NCI-H1417 (cell line): ENCODE measurements at regions not wholly inside any gene's neighbourhood (a gene's known extent, or its start where the extent isn't known, plus 50 kb on each side); places are given as distances from the start of the nearest gene placed in this dataset.
"Not testable (repeated sequence)": the region's sequence is repeated elsewhere in the genome, so short reads cannot be mapped to it uniquely, and the experiment has no call there.

Experiments used
- DNase-seq, 3 experiments: peaks; one replicate each; lab custom pipeline; 2025; lab: John Stamatoyannopoulos, UW

GRCh38 chr1:100791586-100791985 lies 72.0 kb downstream of the VCAM1 start:
- no peak for DNase-seq

GRCh38 chr1:100793659-100794058 lies 74.1 kb downstream of the VCAM1 start:
- DNase-seq: peak in 2 of 3 experiments; percentile 31 to 67

- DNase-seq: peak in 2 of 3 experiments; percentile 15 to 70
Measured at GRCh38 chr1:100794748-100795645, 75.5 kb downstream of the VCAM1 start.

GRCh38 chr1:100795646-100795985 lies 76.1 kb downstream of the VCAM1 start:
- peak in 1 of 3 experiments; percentile 9 for DNase-seq

GRCh38 chr1:100796046-100796445 lies 76.5 kb downstream of the VCAM1 start:
- no peak for DNase-seq

- no peak for DNase-seq
Measured at GRCh38 chr1:100799548-100799947, 80.0 kb downstream of the VCAM1 start.

GRCh38 chr1:100799954-100800612 lies 80.5 kb downstream of the VCAM1 start:
- DNase-seq: no peak

GRCh38 chr1:100801256-100801655 lies 81.7 kb downstream of the VCAM1 start:
- not testable (repeated sequence) for DNase-seq

GRCh38 chr1:100803280-100803679 lies 83.7 kb downstream of the VCAM1 start:
- not testable (repeated sequence) for DNase-seq

GRCh38 chr1:100806601-100807000 lies 87.1 kb downstream of the VCAM1 start:
- no peak for DNase-seq

GRCh38 chr1:100810360-100810759 lies 84.3 kb downstream of the EXTL2 start:
- DNase-seq: no peak

GRCh38 chr1:100811808-100812207 lies 82.8 kb downstream of the EXTL2 start:
- no peak for DNase-seq

- not testable (repeated sequence) for DNase-seq
Measured at GRCh38 chr1:100814938-100815337, 79.7 kb downstream of the EXTL2 start.

- no peak for DNase-seq
Measured at GRCh38 chr1:100816049-100816448, 78.6 kb downstream of the EXTL2 start.

GRCh38 chr1:100820195-100820594 lies 74.4 kb downstream of the EXTL2 start:
- not testable (repeated sequence) for DNase-seq

- not testable (repeated sequence) for DNase-seq
Measured at GRCh38 chr1:100821919-100822318, 72.7 kb downstream of the EXTL2 start.
